HepG2 (cell line): ENCODE measurements at regions not wholly inside any gene's neighbourhood (a gene's known extent, or its start where the extent isn't known, plus 50 kb on each side); places are given as distances from the start of the nearest gene placed in this dataset.

Experiments
- ATAC-seq: fragments of 200-7000 bp; cut with Tn5 transposase; 3 replicates; pipeline ENCODE4 v1.9.1; 2020; ENCODE audit warnings: mild to moderate bottlenecking, moderate library complexity
- BruUV-seq: library from RNA; stranded (reverse); fragments of 400-500 nt; replicated peaks from 2 replicates; lab custom pipeline; 2021; lab: Mats Ljungman, UMichigan
- CTCF ChIA-PET: fragments of 300-600 bp; formaldehyde crosslinking; extraction: SDS; loops from one replicate; lab custom pipeline; 2021; ENCODE audit warnings: low total read pairs, inconsistent platforms, low intra/inter-chr PET ratio; lab: Yijun Ruan, JAX
- POLR2A ChIA-PET: fragments of 350-600 bp; sonication (Branson Sonifier 250); formaldehyde crosslinking; loops from one replicate; lab custom pipeline; 2020; ENCODE audit warnings: antibody characterized with exemption, inconsistent platforms; lab: Yijun Ruan, JAX
- DNase-seq: peaks from one replicate; pipeline ENCODE4 v3.0.0-alpha.2; 2015; ENCODE audit warnings: low spot score
- FAIRE-seq: peaks from 3 replicates; lab custom pipeline; 2011; peaks lifted over from hg19 to GRCh38; lab: Jason Lieb, UNC
- H2AFZ ChIP-seq: one replicate; pipeline ENCODE4 v1.6.1; 2011; ENCODE audit warnings: low read length, inconsistent platforms
- H3K27ac ChIP-seq: fragments of 300-600 bp; 3 replicates; pipeline ENCODE4 v1.8.0; 2011; ENCODE audit warnings: mixed run types, mild to moderate bottlenecking, mixed read lengths, low read length, inconsistent platforms; ENCODE audit not compliant: insufficient read depth; ENCODE audit errors: extremely low read length
- H3K27me3 ChIP-seq, 2 experiments: fragments of 200-600 bp in 1 of 2; 2 replicates in 1 of 2; 3 replicates in 1 of 2; pipeline versions ENCODE4 v1.6.0 to v1.8.0; 2011; ENCODE audit warnings: low read length in 2 of 2, mild to moderate bottlenecking in 2 of 2, moderate library complexity in 2 of 2, inconsistent platforms in 1 of 2; ENCODE audit not compliant: insufficient read depth in 2 of 2, control insufficient read depth in 1 of 2
- H3K36me3 ChIP-seq, 2 experiments: fragments of 200-600 bp in 1 of 2; replicated peaks in 1 of 2; 2 replicates in 1 of 2; 3 replicates in 1 of 2; pipeline versions ENCODE4 v1.5.1 to v1.8.0; 2011; ENCODE audit warnings: low read length in 2 of 2, inconsistent platforms in 1 of 2; ENCODE audit not compliant: insufficient read depth in 2 of 2, control insufficient read depth in 1 of 2
- H3K4me1 ChIP-seq: 2 replicates; pipeline ENCODE4 v1.5.1; 2012; ENCODE audit warnings: low read length, inconsistent platforms; ENCODE audit not compliant: insufficient read depth
- H3K4me2 ChIP-seq: 2 replicates; pipeline ENCODE4 v1.6.0; 2011; ENCODE audit warnings: low read depth, low read length, inconsistent platforms
- H3K4me3 ChIP-seq, 3 experiments: fragments of 200-600 bp in 1 of 3; sonication (generic), shearing (Covaris generic) in 1 of 3; replicated peaks in 1 of 3; 2 replicates each; pipeline ENCODE4 v1.5.1; 2011 to 2016; ENCODE audit warnings: low read length in 3 of 3, inconsistent platforms in 2 of 3, low read depth in 2 of 3, mild to moderate bottlenecking in 2 of 3, control low read depth in 1 of 3, mixed read lengths in 1 of 3; ENCODE audit not compliant: insufficient read depth in 1 of 3
- H3K79me2 ChIP-seq: one replicate; pipeline ENCODE4 v1.6.1; 2011; ENCODE audit warnings: low read length, inconsistent platforms; ENCODE audit not compliant: insufficient read depth
- H3K9ac ChIP-seq: 2 replicates; pipeline ENCODE4 v1.6.0; 2011; ENCODE audit warnings: mild to moderate bottlenecking, low read depth, low read length, inconsistent platforms; ENCODE audit not compliant: insufficient read depth
- H3K9me3 ChIP-seq: 2 replicates; pipeline ENCODE4 v1.5.1; 2012; ENCODE audit warnings: mild to moderate bottlenecking, low read length
- H4K20me1 ChIP-seq: 2 replicates; pipeline ENCODE4 v1.6.0; 2011; ENCODE audit warnings: inconsistent platforms, mild to moderate bottlenecking, low read length, moderate library complexity; ENCODE audit not compliant: insufficient read depth
- PLRG1 ChIP-seq: fragments of 450-650 bp; conservative IDR thresholded peaks from 2 replicates; pipeline ENCODE4 v1.6.1; 2016
- STAG1 ChIP-seq: sonication (generic); formaldehyde crosslinking; IDR thresholded peaks from 2 replicates; pipeline ENCODE4 v1.4.0; 2020; ENCODE audit warnings: missing genetic modification reagents
- ZBTB1 ChIP-seq: sonication (generic); formaldehyde crosslinking; IDR thresholded peaks from 2 replicates; pipeline ENCODE4 v1.4.0; 2020; ENCODE audit warnings: missing genetic modification reagents, borderline replicate concordance
- ZNF777 ChIP-seq: sonication (generic); formaldehyde crosslinking; IDR thresholded peaks from 2 replicates; pipeline ENCODE4 v1.4.0; 2020; ENCODE audit warnings: missing genetic modification reagents
- ZNF83 ChIP-seq: sonication (generic); formaldehyde crosslinking; IDR thresholded peaks from 2 replicates; pipeline ENCODE4 v1.4.0; 2020; ENCODE audit warnings: missing genetic modification reagents, mild to moderate bottlenecking, borderline replicate concordance
- WGBS: methylation state at CpG from one replicate; pipeline ENCODE4 v1.1.6; 2017; ENCODE audit warnings: low lambda C conversion rate; 5-methylcytosine and 5-hydroxymethylcytosine counted together
- in situ Hi-C: cut with HindIII; loops from 2 replicates; pipeline ENCODE4 v1.10.0; 2017; ENCODE audit warnings: low pct_unique_long_range_greater_than_20kb; ENCODE audit not compliant: extremely low pct_ligation_motif_present
- intact Hi-C: fragments of 100-400 bp; cut with micrococcal nuclease; formaldehyde crosslinking; loops from one replicate; pipeline ENCODE4 v1.10.0; 2022; ENCODE audit not compliant: unreplicated experiment
- TF ChIP-seq, protein P1 (sequence below): sonication (generic); formaldehyde crosslinking; IDR thresholded peaks from 2 replicates; pipeline ENCODE4 v1.4.0; 2020; ENCODE audit warnings: missing genetic modification reagents, mild to moderate bottlenecking, borderline replicate concordance
- TF ChIP-seq, protein P2 (sequence below): sonication (generic); formaldehyde crosslinking; IDR thresholded peaks from 2 replicates; pipeline ENCODE4 v1.8.1; 2022; ENCODE audit warnings: mild to moderate bottlenecking, missing genetic modification reagents
- TF ChIP-seq, protein P3 (sequence below): sonication (generic); formaldehyde crosslinking; IDR thresholded peaks from 2 replicates; pipeline ENCODE4 v1.9.0; 2022; ENCODE audit warnings: low read depth, missing genetic modification reagents
- TF ChIP-seq, protein P4 (sequence below): sonication (generic); formaldehyde crosslinking; IDR thresholded peaks from 2 replicates; pipeline ENCODE4 v1.8.1; 2023; ENCODE audit warnings: mild to moderate bottlenecking, moderate library complexity, missing genetic modification reagents
- TF ChIP-seq, protein P5 (sequence below): IDR thresholded peaks from 2 replicates; pipeline ENCODE4 v1.6.1; 2016; ENCODE audit warnings: low read depth, control low read depth
- TF ChIP-seq, protein P6 (sequence below): sonication (generic); formaldehyde crosslinking; IDR thresholded peaks from 2 replicates; pipeline ENCODE4; 2020; ENCODE audit warnings: missing genetic modification reagents, mild to moderate bottlenecking, borderline replicate concordance

DNA sequence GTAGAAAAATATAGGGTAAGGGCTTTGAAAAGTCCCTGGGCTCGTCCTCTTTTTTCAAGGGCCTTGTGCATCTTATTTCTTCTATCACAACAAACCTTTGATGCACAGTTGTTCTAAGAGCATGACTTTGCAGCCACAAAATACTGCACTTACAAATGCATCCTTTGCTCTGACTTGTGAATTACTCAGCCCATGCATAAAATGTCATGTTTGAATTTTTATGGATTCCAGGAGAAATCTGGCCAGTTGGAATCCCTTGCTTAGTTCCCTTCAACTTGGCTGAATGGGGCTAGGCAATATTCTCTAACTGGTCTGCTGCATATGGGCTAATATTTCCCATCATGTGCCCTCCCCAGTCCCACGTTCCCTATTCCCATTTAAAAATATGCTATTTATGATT, 523.9 kb upstream of the RGMA start (continued):
- no peak for TF ChIP-seq ZNF83
- TF ChIP-seq, protein P1, sequence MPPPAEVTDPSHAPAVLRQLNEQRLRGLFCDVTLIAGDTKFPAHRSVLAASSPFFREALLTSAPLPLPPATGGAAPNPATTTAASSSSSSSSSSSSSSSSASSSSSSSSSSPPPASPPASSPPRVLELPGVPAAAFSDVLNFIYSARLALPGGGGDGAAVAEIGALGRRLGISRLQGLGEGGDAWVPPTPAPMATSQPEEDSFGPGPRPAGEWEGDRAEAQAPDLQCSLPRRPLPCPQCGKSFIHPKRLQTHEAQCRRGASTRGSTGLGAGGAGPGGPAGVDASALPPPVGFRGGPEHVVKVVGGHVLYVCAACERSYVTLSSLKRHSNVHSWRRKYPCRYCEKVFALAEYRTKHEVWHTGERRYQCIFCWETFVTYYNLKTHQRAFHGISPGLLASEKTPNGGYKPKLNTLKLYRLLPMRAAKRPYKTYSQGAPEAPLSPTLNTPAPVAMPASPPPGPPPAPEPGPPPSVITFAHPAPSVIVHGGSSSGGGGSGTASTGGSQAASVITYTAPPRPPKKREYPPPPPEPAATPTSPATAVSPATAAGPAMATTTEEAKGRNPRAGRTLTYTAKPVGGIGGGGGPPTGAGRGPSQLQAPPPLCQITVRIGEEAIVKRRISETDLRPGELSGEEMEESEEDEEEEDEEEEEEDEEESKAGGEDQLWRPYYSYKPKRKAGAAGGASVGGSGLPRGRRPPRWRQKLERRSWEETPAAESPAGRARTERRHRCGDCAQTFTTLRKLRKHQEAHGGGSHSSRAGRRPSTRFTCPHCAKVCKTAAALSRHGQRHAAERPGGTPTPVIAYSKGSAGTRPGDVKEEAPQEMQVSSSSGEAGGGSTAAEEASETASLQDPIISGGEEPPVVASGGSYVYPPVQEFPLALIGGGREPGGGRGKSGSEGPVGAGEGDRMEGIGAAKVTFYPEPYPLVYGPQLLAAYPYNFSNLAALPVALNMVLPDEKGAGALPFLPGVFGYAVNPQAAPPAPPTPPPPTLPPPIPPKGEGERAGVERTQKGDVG (CRISPR knock-in tag): no peak
- TF ChIP-seq, protein P2, sequence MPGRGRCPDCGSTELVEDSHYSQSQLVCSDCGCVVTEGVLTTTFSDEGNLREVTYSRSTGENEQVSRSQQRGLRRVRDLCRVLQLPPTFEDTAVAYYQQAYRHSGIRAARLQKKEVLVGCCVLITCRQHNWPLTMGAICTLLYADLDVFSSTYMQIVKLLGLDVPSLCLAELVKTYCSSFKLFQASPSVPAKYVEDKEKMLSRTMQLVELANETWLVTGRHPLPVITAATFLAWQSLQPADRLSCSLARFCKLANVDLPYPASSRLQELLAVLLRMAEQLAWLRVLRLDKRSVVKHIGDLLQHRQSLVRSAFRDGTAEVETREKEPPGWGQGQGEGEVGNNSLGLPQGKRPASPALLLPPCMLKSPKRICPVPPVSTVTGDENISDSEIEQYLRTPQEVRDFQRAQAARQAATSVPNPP (CRISPR knock-in tag): no peak
- TF ChIP-seq, protein P3, sequence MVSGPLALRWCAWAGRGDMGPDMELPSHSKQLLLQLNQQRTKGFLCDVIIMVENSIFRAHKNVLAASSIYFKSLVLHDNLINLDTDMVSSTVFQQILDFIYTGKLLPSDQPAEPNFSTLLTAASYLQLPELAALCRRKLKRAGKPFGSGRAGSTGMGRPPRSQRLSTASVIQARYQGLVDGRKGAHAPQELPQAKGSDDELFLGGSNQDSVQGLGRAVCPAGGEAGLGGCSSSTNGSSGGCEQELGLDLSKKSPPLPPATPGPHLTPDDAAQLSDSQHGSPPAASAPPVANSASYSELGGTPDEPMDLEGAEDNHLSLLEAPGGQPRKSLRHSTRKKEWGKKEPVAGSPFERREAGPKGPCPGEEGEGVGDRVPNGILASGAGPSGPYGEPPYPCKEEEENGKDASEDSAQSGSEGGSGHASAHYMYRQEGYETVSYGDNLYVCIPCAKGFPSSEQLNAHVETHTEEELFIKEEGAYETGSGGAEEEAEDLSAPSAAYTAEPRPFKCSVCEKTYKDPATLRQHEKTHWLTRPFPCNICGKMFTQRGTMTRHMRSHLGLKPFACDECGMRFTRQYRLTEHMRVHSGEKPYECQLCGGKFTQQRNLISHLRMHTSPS (CRISPR knock-in tag): no peak

DNA sequence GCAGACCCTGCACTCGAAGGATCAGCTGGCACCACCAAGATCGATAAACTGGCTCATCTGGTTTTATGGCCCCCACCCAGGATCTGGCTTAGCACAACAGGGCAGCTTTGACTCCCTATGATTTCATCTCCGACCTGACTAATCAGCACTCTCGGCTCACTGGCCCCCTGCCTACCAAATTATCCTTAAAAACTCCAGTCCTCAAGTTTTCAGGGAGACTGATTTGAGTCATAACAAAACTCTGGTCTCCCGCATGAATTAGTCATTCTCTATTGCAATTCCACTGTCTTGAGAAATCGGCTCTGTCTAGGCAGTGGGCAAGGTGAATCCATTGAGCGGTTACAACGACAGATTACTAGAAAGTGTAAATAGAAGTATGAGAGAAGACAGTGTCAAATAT, 521.9 kb upstream of the RGMA start:
- FAIRE-seq (no peak), ATAC-seq (no peak), DNase-seq (no peak)
- WGBS: 27% methylated on average over 6 of the region's 8 CpGs
- ChIA-PET CTCF (no interaction called here), POLR2A (no interaction called here)
- no peaks in the 10 kb centered on the region; a peak in 1 of 5 replicates for H3K27me3 ChIP-seq
- no TSS peak for BruUV-seq
- H3K27ac ChIP-seq: no peak overlapping the region
- intact Hi-C loops: no loop called here
- no peak overlapping the region for H3K9ac ChIP-seq
- no peaks in the 10 kb centered on the region for H3K4me1 ChIP-seq
- H3K36me3 ChIP-seq: no peaks in the 10 kb centered on the region
- no peak overlapping the region for H2AFZ ChIP-seq
- no peaks in the 10 kb centered on the region for H3K79me2 ChIP-seq
- no peak overlapping the region for H3K4me2 ChIP-seq
- no peaks in the 10 kb centered on the region for H4K20me1 ChIP-seq
- H3K4me3 ChIP-seq: no peak overlapping the region
- in situ Hi-C loops: no loop called here
- H3K9me3 ChIP-seq: no peaks in the 10 kb centered on the region
- TF ChIP-seq ZBTB1 (no peak), PLRG1 (no peak), ZNF777 (CRISPR knock-in tag) (no peak), STAG1 (CRISPR knock-in tag) (no peak)
- TF ChIP-seq, protein P4, sequence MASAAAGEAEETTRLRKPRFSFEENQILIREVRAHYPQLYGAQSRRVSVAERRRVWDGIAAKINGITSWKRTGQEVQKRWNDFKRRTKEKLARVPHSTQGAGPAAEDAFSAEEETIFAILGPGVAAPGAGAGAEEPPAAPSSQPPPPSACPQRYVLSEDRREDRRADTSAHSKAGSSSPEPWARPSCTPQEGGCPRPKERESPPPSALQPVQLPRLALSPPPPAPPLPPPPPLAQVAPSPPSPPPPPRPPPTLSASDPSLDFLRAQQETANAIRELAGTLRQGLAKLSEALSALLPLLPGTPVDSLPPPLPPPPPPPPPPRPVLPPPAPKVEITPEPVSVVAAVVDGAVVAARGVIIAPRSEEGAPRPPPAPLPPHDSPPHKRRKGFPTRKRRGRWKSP (CRISPR knock-in tag): no peak
- TF ChIP-seq, protein P5, sequence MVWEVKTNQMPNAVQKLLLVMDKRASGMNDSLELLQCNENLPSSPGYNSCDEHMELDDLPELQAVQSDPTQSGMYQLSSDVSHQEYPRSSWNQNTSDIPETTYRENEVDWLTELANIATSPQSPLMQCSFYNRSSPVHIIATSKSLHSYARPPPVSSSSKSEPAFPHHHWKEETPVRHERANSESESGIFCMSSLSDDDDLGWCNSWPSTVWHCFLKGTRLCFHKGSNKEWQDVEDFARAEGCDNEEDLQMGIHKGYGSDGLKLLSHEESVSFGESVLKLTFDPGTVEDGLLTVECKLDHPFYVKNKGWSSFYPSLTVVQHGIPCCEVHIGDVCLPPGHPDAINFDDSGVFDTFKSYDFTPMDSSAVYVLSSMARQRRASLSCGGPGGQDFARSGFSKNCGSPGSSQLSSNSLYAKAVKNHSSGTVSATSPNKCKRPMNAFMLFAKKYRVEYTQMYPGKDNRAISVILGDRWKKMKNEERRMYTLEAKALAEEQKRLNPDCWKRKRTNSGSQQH (CRISPR knock-in tag): no peak
- TF ChIP-seq, protein P6, sequence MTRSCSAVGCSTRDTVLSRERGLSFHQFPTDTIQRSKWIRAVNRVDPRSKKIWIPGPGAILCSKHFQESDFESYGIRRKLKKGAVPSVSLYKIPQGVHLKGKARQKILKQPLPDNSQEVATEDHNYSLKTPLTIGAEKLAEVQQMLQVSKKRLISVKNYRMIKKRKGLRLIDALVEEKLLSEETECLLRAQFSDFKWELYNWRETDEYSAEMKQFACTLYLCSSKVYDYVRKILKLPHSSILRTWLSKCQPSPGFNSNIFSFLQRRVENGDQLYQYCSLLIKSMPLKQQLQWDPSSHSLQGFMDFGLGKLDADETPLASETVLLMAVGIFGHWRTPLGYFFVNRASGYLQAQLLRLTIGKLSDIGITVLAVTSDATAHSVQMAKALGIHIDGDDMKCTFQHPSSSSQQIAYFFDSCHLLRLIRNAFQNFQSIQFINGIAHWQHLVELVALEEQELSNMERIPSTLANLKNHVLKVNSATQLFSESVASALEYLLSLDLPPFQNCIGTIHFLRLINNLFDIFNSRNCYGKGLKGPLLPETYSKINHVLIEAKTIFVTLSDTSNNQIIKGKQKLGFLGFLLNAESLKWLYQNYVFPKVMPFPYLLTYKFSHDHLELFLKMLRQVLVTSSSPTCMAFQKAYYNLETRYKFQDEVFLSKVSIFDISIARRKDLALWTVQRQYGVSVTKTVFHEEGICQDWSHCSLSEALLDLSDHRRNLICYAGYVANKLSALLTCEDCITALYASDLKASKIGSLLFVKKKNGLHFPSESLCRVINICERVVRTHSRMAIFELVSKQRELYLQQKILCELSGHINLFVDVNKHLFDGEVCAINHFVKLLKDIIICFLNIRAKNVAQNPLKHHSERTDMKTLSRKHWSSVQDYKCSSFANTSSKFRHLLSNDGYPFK (CRISPR knock-in tag): no peak
